NCI-H1930 (cell line): ENCODE measurements at regions not wholly inside any gene's neighbourhood (a gene's known extent, or its start where the extent isn't known, plus 50 kb on each side); places are given as distances from the start of the nearest gene placed in this dataset.

ENCODE experiments used
- DNase-seq, 2 experiments: peaks; one replicate each; lab custom pipeline; 2025; lab: John Stamatoyannopoulos, UW

DNA sequence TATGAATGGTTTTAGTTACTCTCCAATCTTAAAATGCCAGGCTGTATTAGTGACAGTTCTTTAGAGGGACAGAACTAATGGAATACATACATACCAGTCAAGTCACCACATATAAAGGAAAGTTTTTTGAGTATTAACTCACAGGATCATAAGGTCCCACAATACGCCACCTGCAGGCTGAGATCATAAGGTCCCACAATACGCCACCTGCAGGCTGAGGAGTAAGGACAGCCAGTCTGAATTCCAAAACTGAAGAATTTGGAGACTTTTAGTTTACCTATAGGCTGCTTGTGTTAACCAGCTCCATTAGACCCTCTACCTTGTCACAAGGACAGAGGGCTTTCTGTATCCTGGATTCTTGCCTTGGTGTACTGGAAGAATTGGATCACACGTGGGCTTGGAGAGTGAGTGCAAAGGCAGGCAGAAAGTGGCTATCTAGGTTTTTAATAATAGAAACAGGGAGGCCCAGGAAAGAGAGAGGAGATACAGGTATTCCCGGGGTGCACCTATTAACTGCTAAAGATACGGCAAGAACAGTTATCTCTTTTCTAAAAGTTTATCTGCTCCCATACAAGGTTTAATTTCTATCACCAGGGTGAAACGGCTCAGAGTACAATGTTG lies 234.9 kb upstream of the CYRIA start:
- DNase-seq = no peak

DNA sequence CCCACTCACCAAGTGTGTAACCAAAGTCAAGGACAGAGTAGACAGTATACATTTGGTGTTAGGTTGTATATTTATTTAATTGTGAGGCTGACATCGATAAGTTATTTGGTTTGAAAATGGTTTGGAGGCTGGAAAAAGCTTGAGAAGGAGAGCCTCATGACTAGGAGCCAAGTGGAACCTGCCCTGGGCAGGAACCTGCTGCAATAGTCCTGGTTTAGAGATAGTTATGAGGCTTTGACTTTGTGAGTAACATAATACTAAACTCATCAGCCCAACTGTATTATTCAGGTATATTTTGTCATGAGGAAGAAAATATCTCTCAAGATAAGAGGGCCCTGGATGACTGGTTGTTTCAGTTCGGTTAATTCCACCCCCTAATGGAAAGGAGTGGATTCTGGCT lies 234.3 kb upstream of the CYRIA start:
- no peak for DNase-seq

DNA sequence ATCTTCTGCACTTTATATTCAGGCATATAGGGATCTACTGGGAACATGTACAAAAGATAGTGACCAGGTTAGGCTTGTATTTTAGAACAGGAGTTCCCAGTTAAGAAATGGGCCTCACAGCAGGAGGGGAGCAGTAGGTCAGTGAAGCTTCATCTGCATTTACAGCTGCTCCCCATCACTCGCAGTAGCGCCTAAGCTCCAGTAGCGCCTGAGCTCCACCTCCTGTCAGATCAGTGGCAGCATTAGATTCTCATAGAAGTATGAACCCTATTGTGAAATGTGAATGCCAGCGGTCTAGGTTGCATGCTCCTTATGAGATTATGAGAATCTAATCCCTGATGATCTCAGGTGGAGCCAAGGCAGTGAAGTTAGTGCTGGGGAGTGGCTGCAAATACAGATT lies 224.4 kb upstream of the CYRIA start:
- no peak for DNase-seq

DNA sequence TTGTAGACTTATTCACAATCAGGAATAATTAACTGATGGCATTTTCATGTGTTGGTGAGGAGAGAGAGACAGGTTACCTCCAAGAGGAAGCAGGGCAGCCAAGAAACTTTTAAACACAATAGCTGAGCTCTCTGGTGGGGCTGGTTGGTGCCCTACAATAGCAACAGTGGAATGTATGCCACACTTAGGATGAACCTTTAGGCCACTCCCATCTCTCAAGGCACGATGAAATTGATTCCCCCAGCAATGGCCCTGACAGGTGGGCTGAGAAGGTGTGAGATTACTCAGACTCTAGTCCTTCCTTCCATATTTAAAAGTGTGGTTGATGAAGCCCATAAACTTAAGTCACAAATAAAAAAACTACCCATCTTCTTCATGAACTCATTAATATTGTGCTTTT lies 219.4 kb upstream of the CYRIA start:
- no peak for DNase-seq

DNA sequence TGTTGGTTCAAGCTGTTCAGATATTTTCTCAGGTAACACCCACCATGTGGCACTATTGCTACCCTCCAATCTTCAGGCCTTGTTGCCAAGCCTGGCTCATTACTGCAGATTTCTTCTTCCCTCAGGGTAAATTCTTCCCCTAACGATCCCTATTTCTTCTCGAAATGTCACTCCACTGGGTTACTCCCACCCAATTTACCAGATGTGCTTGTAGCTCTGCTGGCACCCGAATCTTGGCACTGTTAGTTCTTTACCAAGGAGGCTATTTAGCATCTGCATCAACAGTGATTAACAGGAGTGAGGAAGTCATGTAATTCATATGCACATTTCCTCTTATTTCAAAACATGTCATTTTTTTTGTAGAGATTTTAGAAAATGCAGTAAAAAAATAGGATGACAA lies 217.1 kb upstream of the CYRIA start:
- no peak for DNase-seq

DNA sequence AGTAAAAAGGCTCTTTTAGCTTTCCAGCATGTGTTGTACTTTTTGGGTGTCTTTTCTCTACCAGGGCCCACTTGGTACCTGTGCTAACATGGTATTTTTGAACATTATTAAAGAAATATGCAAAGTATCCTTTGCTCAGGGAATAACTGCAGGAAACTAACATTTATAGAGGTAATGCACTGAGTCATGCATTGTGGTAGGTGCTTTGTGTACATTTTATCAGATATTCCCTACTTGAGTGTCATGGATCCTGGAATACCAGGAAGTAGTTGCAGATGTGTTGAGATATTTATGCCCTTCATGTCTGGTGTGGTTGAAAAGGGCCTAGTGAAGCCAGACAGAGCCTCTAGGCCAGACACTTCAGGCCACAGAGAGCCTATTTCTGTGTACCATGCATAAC lies 215.5 kb upstream of the CYRIA start:
- no peak for DNase-seq

DNA sequence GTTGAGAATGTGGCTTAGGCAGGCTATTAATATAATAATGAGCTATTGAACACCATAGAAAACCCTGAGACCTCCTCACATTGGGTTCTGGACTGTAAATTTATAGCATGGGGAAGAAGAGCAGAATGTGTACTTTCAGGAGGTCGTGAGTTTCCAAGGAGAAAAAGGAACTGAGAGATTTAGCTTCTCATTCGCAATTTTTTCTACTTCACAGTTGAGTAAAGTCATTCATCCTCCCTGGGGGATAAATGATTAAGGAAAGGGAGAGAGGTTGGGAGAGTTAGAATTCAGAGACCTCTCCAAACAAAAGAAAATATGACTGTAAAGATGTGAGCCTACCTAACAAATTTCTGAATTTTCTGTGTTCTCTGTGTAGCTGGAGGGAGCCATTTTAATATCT lies 205.8 kb upstream of the CYRIA start:
- no peak for DNase-seq

DNA sequence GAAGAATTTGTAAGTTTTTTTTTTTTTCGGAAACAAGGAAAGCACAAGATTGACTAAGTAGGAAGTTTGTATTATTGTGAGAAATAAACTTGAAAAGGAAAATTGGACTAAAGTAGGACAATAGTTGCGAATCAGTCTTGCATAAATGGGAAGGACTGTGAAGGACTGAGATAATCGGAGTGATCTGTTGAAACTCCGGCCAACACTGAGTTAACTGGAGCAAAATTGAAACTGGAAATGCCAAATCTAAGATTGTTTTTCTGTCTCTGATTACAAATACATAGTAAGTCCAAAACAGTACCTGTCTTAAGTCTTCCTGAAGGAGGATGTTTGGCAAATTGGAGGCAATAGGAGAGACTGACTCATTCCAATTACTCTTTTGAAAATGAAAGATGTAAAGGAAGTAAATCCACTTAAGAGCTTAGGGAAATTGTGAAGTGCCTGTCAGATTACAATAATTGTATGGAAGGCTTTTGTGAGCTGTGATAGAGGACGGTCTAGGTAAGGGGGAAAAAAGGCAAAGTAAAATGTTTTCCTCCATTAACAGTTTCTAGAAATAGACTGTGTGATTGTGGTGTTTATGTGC lies 204.9 kb upstream of the CYRIA start:
- DNase-seq = no peak

DNA sequence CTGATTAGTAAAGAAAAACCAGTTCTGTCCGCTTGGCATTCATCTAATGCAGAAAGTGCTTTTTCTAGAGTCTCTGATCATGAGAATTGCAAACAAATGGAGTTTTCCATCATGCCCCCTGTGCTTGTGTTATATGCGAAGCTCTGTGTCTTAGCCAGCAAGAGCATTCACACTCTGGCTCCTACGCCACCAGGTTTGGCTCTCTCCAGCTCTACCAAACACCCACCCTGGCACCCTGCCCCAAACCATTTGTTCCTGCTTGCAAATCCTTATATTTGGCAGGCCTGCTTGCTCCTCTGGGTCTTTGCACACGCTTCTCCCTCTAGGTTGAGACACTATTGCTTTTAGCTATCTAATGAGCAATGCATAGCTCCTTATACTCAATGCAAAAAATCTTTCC lies 204.1 kb upstream of the CYRIA start:
- DNase-seq = no peak

DNA sequence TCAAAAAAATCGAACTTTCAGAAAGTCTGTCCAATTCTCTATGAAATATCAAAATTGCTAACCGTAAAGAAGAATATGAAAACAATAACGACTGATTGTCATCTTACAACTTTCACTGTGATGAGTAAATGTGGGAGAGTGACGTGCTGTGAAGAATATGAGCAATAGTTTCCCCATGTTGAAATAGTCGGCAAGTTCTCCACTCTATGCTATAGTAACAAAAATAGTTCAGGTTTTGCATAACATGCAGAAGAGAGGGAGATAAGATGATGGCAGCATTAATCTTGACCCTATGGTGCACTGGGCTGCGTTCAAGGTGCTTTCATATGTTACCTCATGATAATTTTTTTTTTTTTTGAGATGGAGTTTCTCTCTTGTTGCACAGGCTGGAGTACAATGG lies 196.8 kb upstream of the CYRIA start:
- no peak for DNase-seq

DNA sequence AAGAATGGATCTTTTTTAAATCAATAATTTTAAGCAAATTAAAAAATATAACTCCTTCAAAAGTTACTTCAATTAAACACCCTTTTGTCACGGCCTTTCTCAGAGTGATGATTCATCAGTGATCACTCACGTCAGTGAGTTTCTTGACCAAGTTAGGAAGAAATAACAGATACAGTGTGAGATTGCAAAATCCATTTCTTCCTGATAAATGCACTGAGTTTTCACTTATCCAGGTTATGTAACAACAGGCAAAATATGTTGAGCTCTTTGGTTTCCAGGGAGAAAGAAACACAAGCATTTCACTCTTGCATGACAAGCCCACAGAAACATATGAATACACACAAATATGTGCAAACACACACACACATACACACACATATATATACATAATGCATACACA lies 195.9 kb upstream of the CYRIA start:
- DNase-seq = no peak

DNA sequence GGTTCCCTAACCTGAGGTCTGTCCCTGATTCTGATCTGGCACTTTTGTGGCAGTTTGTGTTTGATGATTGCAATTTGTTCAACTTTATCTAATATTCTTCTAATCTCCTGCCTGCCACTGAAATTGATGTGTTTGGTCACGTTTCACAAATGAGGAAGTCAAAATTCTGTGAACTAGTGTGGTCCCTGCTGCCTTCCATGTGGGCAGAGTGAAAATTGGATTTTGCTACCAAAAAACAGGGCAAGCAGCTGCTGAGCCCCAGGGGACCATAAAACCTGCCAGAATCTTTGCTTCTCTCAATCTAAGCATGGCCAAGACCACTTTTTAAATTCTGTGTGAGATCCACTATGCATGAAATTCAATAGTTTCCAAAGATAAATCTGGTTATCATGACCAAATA lies 195.5 kb upstream of the CYRIA start:
- DNase-seq = no peak

DNA sequence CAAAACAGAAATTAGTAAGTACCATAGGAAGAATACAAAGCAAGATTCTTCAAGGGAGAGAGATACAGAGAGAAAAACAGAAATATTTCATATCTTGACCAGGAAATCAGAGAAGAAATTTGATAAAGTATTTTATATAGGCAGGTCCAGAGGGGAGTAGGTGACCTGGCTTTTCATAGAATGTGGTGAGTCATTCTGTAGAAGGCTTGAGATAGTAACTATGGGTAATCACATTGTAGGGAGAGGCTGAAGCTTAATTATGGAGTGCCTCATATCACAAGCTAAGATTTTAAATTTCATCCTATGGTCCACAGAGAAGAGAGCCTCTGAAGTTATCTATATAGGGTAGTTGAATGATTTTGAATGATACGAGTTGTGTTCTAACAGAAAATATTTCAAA lies 195.0 kb upstream of the CYRIA start:
- DNase-seq = no peak

DNA sequence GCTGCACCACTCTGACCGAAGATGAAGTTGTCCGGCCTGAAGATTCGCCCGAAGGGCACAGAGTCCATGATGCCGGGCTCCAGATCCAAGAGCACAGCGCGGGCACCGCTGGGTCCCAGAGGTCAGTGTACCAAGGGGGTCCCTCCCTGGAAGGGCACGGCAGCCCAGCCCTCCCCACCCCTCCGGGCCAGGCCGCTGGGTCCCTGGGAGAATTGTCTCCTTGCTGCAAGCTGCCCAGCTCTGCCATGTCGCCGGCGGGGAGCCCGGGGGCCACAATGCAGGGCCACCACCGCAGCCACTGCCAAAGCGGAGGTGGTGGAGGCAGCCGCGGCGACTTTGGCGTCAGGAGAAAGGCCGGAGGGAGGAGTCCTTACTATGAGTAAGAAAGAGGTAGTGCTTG lies 189.5 kb upstream of the CYRIA start:
- no peak for DNase-seq

DNA sequence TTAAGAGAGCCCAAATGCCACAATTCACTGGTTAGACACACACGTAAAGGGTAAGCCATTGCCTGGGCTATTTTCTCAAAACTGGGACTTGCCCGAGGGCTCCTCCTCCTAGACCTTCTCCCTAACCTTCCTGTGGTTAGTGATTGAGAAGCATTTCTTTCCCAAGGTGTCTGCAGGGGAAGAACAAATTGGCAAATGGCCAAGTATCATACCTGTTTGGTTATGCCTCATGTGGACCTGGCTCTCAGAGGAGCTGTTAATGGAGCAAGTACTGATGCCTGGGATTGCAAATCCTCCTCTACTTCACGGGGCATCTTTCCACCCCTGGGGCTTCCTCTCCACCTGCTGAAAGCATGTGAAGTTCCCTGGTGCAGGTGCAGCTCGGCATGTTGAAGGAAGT lies 187.5 kb upstream of the CYRIA start:
- no peak for DNase-seq

DNA sequence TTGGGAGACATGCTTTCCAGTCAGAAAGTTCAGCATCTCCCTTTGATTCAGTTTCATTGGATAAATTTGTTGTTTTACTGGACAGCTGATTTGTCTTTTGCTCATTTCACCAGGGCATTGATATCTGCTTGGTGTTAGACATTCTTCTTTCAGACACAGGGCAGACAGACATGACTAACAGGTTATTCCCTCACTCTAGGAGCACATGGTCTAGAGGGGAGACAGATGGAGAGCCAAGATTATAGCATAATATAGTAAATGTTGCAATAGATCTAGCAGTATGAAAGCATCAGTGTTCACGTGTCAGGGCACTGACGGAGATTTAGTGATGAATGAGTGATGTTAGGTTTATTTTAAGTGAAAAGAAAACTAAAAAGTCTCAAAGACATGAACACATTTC lies 187.0 kb upstream of the CYRIA start:
- DNase-seq = no peak

DNA sequence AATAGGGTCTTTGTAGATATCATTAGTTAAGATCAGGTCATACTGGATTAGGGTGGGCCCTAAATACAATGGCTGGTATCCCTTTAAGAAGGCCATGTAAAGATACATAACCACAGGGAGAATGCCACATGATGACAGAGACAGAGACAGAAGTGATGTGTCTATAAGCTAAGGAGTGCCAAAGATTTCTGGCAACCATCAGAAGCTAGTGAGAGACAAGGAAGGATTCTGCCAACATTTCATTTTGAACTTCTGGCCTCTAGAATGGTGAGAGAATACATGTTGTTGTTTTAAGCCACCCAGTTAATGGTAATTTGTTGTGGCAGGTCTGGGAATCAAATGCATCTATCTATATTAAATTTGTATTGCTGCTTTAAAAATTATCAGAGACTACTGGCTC lies 185.5 kb upstream of the CYRIA start:
- DNase-seq = no peak

DNA sequence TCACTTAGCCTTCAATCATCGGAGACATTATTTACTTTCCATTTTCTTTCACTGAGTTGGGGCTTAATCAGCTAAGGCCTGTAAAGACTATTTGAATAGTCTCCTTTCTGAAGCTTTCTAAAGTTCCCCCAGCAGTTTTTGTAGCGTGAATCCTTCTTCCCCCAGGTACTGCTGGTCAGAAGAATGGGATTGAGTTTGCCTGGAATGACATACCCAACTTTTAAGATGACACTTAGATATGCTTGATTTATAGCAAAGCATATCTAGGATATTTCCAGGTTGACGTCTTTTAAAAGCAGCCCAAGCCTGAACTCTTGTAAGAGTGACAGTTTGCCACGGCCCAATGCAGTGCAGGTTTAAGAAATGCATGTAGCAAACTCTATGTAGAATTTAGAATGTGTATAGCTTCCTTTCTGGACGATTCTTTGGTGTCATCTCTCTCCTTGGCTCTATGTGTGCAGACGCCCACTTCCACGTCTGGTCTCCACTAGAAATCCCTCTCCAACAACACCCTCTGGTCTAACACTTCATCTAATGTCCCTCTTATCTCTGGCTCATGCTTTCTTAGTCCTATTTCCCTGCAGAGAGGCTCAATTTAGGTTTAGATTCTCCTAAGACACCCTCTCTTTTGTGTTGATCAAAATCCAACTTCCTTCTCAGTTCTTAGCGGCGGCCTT lies 175.0 kb upstream of the CYRIA start:
- DNase-seq = no peak

DNA sequence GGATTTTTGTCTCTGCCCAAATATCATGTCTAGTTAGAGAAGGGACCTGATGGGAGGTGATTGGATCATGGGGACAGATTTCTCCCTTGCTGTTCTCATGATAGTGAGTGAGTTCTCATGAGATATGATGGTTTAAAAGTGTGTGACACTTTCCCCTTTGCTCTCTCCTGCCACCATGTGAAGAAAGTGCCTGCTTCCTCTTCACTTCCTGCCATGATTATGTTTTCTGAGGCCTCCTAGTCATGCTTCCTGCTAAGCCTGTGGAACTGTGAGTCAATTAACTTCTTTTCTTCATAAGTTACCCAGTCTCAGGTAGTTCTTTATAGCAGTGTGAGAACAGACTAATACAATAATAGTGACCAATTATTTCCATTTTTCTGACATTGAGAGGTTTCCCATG lies 167.3 kb upstream of the CYRIA start:
- DNase-seq = no peak

DNA sequence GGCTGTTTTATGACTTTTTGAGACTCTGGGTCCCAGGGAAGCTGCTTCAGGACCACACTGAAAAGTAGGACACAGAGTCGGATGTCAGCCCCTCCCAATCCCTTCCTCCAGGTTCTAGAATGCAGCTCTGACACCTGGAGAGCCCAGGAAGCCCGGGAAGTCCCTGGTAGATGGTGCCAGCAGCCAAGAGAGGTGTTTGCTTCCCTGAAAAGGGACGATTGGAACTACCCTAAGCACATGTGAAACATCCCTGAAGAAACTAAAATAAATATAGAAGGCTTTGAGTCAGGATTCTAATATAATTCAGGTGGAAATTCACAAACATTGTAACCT lies 163.2 kb upstream of the CYRIA start:
- no peak for DNase-seq

DNA sequence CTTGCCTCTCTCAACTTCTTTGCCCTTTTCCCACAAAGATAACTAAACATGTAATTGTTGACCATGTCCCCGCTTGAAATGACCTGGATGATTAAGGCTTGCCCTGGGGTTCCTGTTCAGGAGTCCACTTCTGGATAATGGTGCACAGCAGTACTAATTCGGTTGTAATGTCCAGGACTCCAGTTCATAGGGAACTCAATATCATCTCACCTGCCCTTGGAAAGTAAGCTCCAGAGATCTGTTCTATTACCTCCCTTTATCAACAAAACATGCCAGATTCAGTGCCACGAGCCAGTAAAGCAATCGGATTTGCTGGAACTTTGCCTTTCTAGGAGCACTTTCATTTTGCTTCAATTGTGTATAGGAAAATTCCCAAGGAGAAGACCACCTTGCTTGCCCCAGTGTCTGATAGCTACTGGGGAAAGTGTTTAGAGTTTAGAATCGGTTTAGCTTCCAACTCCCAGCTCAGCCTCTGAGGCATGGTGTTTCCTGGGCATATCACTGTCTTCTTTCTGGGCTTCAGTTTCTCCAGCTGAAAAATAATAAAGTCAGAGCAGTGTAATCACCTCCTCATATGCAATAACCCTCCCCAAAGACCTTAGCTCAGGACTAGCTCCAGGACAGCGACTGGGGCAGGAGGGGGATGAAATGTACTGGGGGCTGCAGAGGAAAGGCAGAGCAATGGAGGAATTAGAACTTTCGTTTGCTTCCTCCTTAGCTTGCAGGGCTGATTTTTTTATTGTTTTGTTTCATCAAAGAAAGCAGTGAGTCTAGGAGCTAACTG lies 162.6 kb upstream of the CYRIA start:
- no peak for DNase-seq

DNA sequence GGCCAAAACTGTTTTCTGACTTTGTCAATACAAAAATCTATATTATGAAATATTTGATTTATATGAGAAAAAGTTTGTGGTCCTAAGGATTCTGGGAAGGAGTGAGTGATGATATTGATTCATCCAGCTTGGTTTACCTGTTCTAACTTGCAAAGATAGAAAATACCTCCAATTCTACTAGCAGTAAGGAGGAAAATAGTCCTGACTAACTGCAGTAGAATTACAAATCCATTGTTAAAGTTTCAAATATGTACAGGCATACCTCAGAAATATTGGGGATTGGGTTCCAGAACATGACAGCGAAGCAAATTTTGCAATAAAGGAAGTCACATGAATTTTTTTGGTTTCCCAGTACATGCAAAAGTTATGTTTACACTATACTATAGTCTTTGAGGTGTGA lies 158.8 kb upstream of the CYRIA start:
- DNase-seq = no peak

DNA sequence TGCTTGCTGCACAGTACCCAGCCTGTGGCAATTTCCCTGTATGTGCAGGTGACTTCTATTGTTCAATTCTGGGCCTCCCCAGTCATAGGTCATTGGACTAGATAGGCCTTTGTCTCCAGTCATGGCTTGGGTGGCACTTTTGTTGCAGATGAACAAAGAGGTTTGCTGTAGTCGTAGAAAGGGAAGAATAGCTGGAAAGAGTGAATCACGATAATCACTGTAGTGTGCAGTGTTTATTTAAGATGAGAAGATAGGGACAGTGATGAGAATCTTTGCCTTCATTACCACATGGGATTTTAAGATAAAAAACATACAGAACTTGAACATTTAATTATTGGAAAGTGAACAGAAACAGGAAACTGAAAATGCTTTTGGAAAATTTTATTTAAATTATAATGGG lies 156.1 kb upstream of the CYRIA start:
- DNase-seq = peak; percentile 77 to 82
